ENCODE measurements at regions not wholly inside any gene's neighbourhood (a gene's known extent, or its start where the extent isn't known, plus 50 kb on each side); places are given as distances from the start of the nearest gene placed in this dataset.

- TF ChIP-seq POLR2A (IDR thresholded peaks at IDR 0.05; ENCODE audit: low read depth, low read length) (no peak), TAF1 (IDR thresholded peaks at IDR 0.05; ENCODE audit: borderline replicate concordance, low read depth, low read length) (no peak)
Measured at GRCh38 chr9:96135076-96135752, 166.8 kb downstream of the HSD17B3 start.
